ENCODE measurements at regions not wholly inside any gene's neighbourhood (a gene's known extent, or its start where the extent isn't known, plus 50 kb on each side); places are given as distances from the start of the nearest gene placed in this dataset.

DNA sequence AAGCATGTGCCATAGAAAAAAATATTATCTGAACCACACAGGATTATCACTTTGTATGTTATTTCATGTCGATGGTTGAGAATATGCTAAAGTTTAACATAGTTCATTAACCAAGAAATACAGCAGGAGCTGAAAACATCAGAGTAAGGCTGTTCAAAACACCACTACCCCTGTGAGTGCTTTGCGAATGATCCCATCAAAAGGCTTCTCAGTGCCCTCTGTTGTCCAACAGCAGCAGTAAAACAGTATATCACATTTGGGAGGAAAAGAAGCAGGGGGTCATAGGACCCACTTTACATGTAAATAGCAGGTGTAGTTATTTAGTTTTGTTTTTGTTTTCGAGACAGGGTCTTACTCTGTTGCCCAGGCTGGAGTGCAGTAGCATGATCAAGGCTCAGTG lies 289.4 kb upstream of the FMN2 start:
- DNase-seq (ENCODE audit: low spot score), result no peak
- ATAC-seq (ENCODE audit: low FRiP score), result no peak
- TF ChIP-seq, protein P1, sequence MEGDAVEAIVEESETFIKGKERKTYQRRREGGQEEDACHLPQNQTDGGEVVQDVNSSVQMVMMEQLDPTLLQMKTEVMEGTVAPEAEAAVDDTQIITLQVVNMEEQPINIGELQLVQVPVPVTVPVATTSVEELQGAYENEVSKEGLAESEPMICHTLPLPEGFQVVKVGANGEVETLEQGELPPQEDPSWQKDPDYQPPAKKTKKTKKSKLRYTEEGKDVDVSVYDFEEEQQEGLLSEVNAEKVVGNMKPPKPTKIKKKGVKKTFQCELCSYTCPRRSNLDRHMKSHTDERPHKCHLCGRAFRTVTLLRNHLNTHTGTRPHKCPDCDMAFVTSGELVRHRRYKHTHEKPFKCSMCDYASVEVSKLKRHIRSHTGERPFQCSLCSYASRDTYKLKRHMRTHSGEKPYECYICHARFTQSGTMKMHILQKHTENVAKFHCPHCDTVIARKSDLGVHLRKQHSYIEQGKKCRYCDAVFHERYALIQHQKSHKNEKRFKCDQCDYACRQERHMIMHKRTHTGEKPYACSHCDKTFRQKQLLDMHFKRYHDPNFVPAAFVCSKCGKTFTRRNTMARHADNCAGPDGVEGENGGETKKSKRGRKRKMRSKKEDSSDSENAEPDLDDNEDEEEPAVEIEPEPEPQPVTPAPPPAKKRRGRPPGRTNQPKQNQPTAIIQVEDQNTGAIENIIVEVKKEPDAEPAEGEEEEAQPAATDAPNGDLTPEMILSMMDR (IDR thresholded peaks at IDR 0.05), result no peak

DNA sequence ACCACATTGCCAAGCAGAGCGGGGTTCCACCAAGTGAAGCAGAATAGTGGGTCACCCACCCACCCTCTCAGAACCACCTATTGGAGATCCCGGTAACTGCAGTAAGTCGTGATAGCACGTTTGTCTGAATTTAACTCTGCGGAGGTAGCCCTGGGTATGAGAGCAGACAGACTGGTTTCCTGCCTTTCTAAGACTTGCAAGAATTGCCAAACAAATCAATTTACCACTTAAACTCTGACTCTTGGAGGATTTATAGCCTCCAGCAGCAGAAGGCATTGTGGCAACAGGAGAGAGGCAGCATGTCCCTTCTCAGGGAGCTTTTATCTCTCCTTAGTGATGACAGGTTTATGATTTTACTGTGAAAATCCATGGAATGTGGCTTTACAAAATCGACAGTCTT lies 287.9 kb upstream of the FMN2 start:
- TF ChIP-seq, protein P1 (IDR thresholded peaks at IDR 0.05), result no peak
- ATAC-seq (ENCODE audit: low FRiP score) (no peak), DNase-seq (ENCODE audit: low spot score) (no peak)

DNA sequence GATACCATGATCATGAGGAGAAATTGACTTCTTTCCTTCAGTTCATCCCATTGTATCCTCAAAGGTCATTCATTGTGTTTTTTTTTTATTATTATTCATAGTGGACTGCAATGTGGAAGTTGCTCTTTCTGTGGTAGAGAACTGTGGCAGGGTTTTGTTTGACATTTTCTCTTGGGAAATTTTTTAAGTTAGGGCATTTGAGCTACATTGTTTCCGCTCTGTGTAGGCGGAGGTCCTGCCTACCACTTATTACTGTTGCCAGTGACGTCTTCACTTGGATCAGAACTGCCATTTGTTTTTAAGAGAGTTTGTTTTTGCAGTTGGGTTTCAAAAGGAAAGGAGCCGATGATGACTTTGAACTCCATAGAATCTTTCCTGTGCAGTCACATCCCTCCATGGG lies 287.4 kb upstream of the FMN2 start:
- DNase-seq (ENCODE audit: low spot score) (no peak), ATAC-seq (ENCODE audit: low FRiP score) (no peak)
- TF ChIP-seq, protein P1 (IDR thresholded peaks at IDR 0.05), result no peak

DNA sequence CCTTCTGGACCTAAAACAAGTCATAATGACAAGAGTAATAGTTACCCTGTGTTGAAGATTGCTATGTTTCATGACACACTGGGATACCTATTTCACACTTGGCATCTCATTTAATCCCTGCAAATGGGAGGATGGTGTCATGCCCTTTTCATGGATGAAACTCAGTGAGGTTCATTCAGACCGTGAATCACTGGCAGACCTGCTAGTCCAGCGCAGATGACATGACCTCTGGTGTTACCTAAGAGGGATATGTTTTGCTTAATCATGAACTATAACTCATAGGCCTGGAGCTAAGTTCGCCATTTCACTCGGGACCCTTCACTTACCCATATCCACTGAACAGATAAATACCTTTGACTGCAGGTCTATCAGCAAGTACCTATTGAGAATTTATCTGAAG lies 286.6 kb upstream of the FMN2 start:
- DNase-seq (ENCODE audit: low spot score), result no peak
- TF ChIP-seq, protein P1 (IDR thresholded peaks at IDR 0.05), result no peak
- ATAC-seq (ENCODE audit: low FRiP score), result peak; percentile 57

DNA sequence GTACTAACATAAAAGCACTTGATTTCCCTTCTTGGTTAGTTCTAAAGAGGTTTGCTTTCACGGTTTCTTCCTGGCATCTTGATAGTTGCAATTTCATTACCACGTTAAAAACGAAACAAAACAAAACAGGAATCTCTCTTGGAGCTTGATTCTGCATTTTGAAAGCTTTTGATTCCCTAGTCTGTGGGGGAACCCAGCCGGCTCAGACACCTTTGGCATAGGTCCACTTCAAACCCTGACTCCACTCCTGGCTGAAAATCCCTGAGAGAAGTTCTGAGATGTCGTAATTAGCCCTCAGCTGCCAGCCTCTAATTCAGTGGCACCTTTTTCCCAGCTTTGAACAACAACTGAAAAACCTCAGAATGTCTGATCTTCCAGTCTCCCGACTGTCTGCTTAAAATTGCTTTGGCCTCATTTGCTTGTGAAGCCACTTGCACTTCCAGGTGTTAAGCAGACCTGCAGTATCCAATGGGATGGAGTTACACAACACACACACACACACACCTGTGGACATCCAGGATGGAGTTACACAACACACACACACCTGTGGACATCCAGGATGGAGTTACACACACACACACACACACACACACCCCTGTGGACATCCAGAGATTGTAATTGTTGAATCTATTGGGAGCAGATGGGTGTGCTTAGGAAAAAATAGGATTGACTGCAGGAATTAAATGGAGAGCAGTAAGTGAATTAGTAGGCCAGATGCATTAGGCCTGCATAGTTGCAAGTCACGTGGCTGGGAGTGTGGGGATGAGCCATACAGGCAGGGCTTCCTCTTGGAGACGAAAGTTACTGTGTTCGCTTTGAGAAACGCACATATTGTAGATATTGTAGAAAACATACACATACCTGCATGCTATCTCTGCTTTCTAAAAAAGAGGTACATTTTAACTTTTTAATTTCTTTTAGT lies 285.6 kb upstream of the FMN2 start:
- TF ChIP-seq, protein P1 (IDR thresholded peaks at IDR 0.05), result no peak
- ATAC-seq (ENCODE audit: low FRiP score), result peak; percentile 78

DNA sequence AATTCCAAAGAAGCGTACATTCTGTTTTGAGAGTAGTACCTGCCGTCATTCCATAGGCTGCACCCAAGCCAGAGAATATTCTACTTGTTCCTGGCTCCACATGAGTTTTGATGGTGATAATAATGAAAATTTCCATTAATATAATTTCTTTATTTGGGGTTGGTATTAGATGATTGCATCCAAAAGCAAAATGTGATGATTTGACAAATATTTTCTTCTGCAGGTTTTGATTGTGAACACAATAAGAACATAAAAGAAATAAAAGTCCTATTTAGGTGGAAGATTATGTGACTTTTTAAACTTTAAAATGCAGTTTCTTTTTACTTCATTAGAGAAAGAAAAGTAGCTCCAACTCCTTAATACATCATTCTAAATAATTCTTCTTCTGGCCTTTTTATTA lies 284.8 kb upstream of the FMN2 start:
- DNase-seq (ENCODE audit: low spot score) (no peak), ATAC-seq (ENCODE audit: low FRiP score) (no peak)
- TF ChIP-seq, protein P1 (IDR thresholded peaks at IDR 0.05), result no peak

More for the DNA sequence above, 285.6 kb upstream of the FMN2 start:
- DNase-seq (ENCODE audit: low spot score), result no peak

DNA sequence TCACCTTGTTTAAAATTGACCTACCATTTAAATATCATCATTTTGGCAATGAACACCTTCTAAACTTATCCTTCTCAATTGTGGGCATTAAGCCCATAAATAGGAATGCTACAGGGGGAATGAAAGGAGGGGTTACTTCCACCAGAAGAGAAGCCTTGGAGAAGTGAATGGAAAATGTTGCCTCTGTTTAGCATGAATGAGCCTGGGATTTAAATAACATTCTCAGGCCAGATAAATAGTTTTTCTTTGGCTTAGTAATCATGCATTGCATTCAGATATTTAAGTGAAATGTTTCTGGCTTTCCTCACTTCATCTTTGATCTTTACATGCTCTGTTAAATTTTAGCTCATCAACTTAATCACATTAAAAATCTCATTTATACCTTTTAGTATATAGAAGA lies 284.3 kb upstream of the FMN2 start:
- TF ChIP-seq, protein P1 (IDR thresholded peaks at IDR 0.05), result no peak
- ATAC-seq (ENCODE audit: low FRiP score), result no peak
- no peak for DNase-seq (ENCODE audit: low spot score)

Data from omental fat pad (tissue), 3 donors.